K562 (cell line): ENCODE measurements at regions not wholly inside any gene's neighbourhood (a gene's known extent, or its start where the extent isn't known, plus 50 kb on each side); places are given as distances from the start of the nearest gene placed in this dataset.

Experiments
- ATAC-seq: fragments of 200-7000 bp; cut with Tn5 transposase; 3 replicates; pipeline ENCODE4 v1.9.1; 2020; ENCODE audit warnings: moderate library complexity
- BruUV-seq: library from RNA; stranded (reverse); fragments of 400-500 nt; replicated peaks from 2 replicates; lab custom pipeline; 2021; lab: Mats Ljungman, UMichigan
- CTCF ChIA-PET: fragments of 300-600 bp; formaldehyde crosslinking; extraction: SDS; loops from one replicate; lab custom pipeline; 2021; ENCODE audit warnings: low intra/inter-chr PET ratio; lab: Yijun Ruan, JAX
- POLR2A ChIA-PET: fragments of 300-600, 350-650 bp; sonication (Branson Sonifier 250); formaldehyde crosslinking; extraction: SDS; loops from one replicate; lab custom pipeline; 2021; ENCODE audit warnings: antibody characterized with exemption, inconsistent platforms; lab: Yijun Ruan, JAX
- DNase-seq, 4 experiments: peaks; one replicate each; pipeline versions ENCODE4 v3.0.0 to v3.0.0-alpha.2; 2011 to 2018; ENCODE audit warnings: low spot score in 3 of 4, mixed read lengths in 3 of 4; ENCODE audit errors: extremely low read depth in 1 of 4
- FAIRE-seq: peaks from 2 replicates; lab custom pipeline; 2011; peaks lifted over from hg19 to GRCh38; lab: Jason Lieb, UNC
- H2AFZ ChIP-seq: 2 replicates; pipeline ENCODE4 v1.6.0; 2011; ENCODE audit warnings: low read depth, low read length, control low read depth, inconsistent platforms
- H3K27ac ChIP-seq: fragments of 200-600 bp; 3 replicates; pipeline ENCODE4 v1.8.0; 2011; ENCODE audit warnings: low read depth, mild to moderate bottlenecking, control low read depth, inconsistent platforms, low read length, moderate library complexity, mixed read lengths; ENCODE audit errors: extremely low read depth
- H3K27me3 ChIP-seq, 2 experiments: fragments of 300-600 bp in 1 of 2; 2 replicates in 1 of 2; 3 replicates in 1 of 2; pipeline versions ENCODE4 v1.6.0 to v1.8.0; 2011; ENCODE audit warnings: inconsistent platforms in 2 of 2, low read length in 2 of 2, mild to moderate bottlenecking in 1 of 2, mixed read lengths in 1 of 2, moderate library complexity in 1 of 2; ENCODE audit not compliant: control insufficient read depth in 2 of 2, insufficient read depth in 2 of 2
- H3K36me3 ChIP-seq: fragments of 300-600 bp; 3 replicates; pipeline ENCODE4 v1.8.0; 2011; ENCODE audit warnings: mild to moderate bottlenecking, low read length, inconsistent platforms; ENCODE audit not compliant: control insufficient read depth, insufficient read depth
- H3K4me1 ChIP-seq, 2 experiments: fragments of 200-600 bp in 1 of 2; replicated peaks in 1 of 2; 2 replicates in 1 of 2; 3 replicates in 1 of 2; pipeline versions ENCODE4 v1.5.1 to v1.8.0; 2011; ENCODE audit warnings: inconsistent platforms in 2 of 2, low read length in 2 of 2, mild to moderate bottlenecking in 1 of 2, mixed read lengths in 1 of 2, moderate library complexity in 1 of 2; ENCODE audit not compliant: control insufficient read depth in 2 of 2, insufficient read depth in 2 of 2
- H3K4me2 ChIP-seq: 2 replicates; pipeline ENCODE4 v1.6.1; 2011; ENCODE audit warnings: low read length, control low read depth, inconsistent platforms, mixed read lengths; ENCODE audit not compliant: insufficient read depth
- H3K4me3 ChIP-seq: fragments of 200-600 bp; sonication (generic), shearing (Covaris generic); 2 replicates; pipeline ENCODE4 v1.5.1; 2016; ENCODE audit warnings: control low read depth, inconsistent platforms
- H3K79me2 ChIP-seq: fragments of 200-600 bp; 3 replicates; pipeline ENCODE4 v1.8.0; 2011; ENCODE audit warnings: low read length, inconsistent platforms; ENCODE audit not compliant: control insufficient read depth, insufficient read depth
- H3K9ac ChIP-seq, 2 experiments: 2 replicates each; pipeline versions ENCODE4 v1.6.0 to v1.6.1; 2011; ENCODE audit warnings: low read depth in 2 of 2, low read length in 2 of 2, control low read depth in 1 of 2, inconsistent platforms in 1 of 2, mild to moderate bottlenecking in 1 of 2, mixed read lengths in 1 of 2; ENCODE audit not compliant: insufficient read depth in 1 of 2
- H3K9me1 ChIP-seq: one replicate; pipeline ENCODE4 v1.6.0; 2011; ENCODE audit warnings: inconsistent platforms, mild to moderate bottlenecking, low read length, moderate library complexity; ENCODE audit not compliant: control insufficient read depth, insufficient read depth
- H3K9me3 ChIP-seq: replicated peaks from 2 replicates; pipeline ENCODE4 v1.5.1; 2011; ENCODE audit warnings: low read depth, low read length, inconsistent platforms; ENCODE audit not compliant: control insufficient read depth, insufficient read depth
- H4K20me1 ChIP-seq: replicated peaks from 2 replicates; pipeline ENCODE4 v1.6.1; 2011; ENCODE audit warnings: low read length, inconsistent platforms, mixed read lengths; ENCODE audit not compliant: control insufficient read depth, insufficient read depth
- BACH1 ChIP-seq: fragments of 200-800 bp; sonication (Bioruptor generic); IDR thresholded peaks from 2 replicates; pipeline ENCODE4 v1.6.1; 2016; ENCODE audit warnings: missing genetic modification characterization, missing compliant biosample characterization
- CC2D1A ChIP-seq: fragments of 450-650 bp; IDR thresholded peaks from 2 replicates; pipeline ENCODE4 v1.6.1; 2017; ENCODE audit warnings: mild to moderate bottlenecking
- CCNT2 ChIP-seq: IDR thresholded peaks from 2 replicates; pipeline ENCODE4 v1.6.1; 2011; ENCODE audit warnings: borderline replicate concordance, low read depth, mild to moderate bottlenecking, moderate library complexity, mixed read lengths, low read length; ENCODE audit not compliant: insufficient read length; ENCODE audit errors: extremely low read depth
- GTF2A2 ChIP-seq: IDR thresholded peaks from 2 replicates; pipeline ENCODE4 v1.6.1; 2016; ENCODE audit warnings: mild to moderate bottlenecking, missing genetic modification characterization, missing compliant biosample characterization
- HDAC1 ChIP-seq, 2 experiments: fragments of 450-650 bp; IDR thresholded peaks; 2 replicates each; pipeline ENCODE4 v1.6.1; 2016 to 2017; ENCODE audit warnings: inconsistent platforms in 1 of 2, mild to moderate bottlenecking in 1 of 2, moderate library complexity in 1 of 2
- NFE2 ChIP-seq: IDR thresholded peaks from 2 replicates; pipeline ENCODE4 v1.6.1; 2014; ENCODE audit warnings: antibody characterized with exemption, low read depth
- PYGO2 ChIP-seq: fragments of 450-650 bp; IDR thresholded peaks from 2 replicates; pipeline ENCODE4 v1.6.1; 2016; ENCODE audit warnings: mild to moderate bottlenecking, missing genetic modification characterization, moderate library complexity, missing compliant biosample characterization
- RBBP5 ChIP-seq: fragments of 200-600 bp; sonication (generic); IDR thresholded peaks from 2 replicates; pipeline ENCODE4 v1.6.1; 2012; ENCODE audit warnings: borderline replicate concordance, mild to moderate bottlenecking, low read length, control low read depth, inconsistent platforms; ENCODE audit not compliant: insufficient read depth, poor library complexity, severe bottlenecking
- RCOR1 ChIP-seq, 2 experiments: IDR thresholded peaks; 2 replicates each; pipeline ENCODE4 v1.6.1; 2012; ENCODE audit warnings: low read depth in 2 of 2, low read length in 2 of 2, borderline replicate concordance in 1 of 2, improper control_type of control experiment in 1 of 2
- SETDB1 ChIP-seq: IDR thresholded peaks from one replicate; pipeline ENCODE4 v1.6.1; 2012; ENCODE audit warnings: low read length, control low read depth, inconsistent platforms
- ZNF232 ChIP-seq: sonication (generic); formaldehyde crosslinking; IDR thresholded peaks from 2 replicates; pipeline ENCODE4 v1.8.0; 2022; ENCODE audit warnings: mild to moderate bottlenecking, missing genetic modification reagents
- ZNF282 ChIP-seq: sonication (generic); formaldehyde crosslinking; IDR thresholded peaks from 2 replicates; pipeline ENCODE4 v1.8.1; 2023; ENCODE audit warnings: missing genetic modification reagents
- ZNF764 ChIP-seq: fragments of 250-450 bp; sonication (Bioruptor Pico); IDR thresholded peaks from 2 replicates; pipeline ENCODE4 v1.4.0; 2020; ENCODE audit warnings: low read depth, mild to moderate bottlenecking, moderate library complexity
- WGBS: fragments of 100-300 bp; shearing (Covaris generic); methylation state at CpG from one replicate; pipeline ENCODE4 v1.1.6; 2016; ENCODE audit warnings: low coverage, mixed read lengths; ENCODE audit not compliant: insufficient coverage; ENCODE audit errors: missing lambda C conversion rate; 5-methylcytosine and 5-hydroxymethylcytosine counted together
- in situ Hi-C: fragments of 300-500 bp; cut with MboI; formaldehyde crosslinking; loops from 4 replicates; pipeline ENCODE4 v1.15.0; 2018; ENCODE audit warnings: inconsistent platforms, mixed read lengths
- intact Hi-C: fragments of 100-400 bp; cut with micrococcal nuclease; formaldehyde crosslinking; loops from 2 replicates; pipeline ENCODE4 v1.14.2; 2022
- TF ChIP-seq, protein P1 (sequence below): fragments of 200-400 bp; formaldehyde crosslinking; IDR thresholded peaks from 2 replicates; pipeline ENCODE4 v1.6.1; 2017; ENCODE audit warnings: mild to moderate bottlenecking, low read depth, low read length, moderate library complexity
- TF ChIP-seq, protein P2 (sequence below): fragments of 250-450 bp; sonication (Bioruptor Pico); IDR thresholded peaks from 2 replicates; pipeline ENCODE4 v1.8.0; 2022; ENCODE audit warnings: moderate library complexity, mild to moderate bottlenecking, inconsistent platforms
- TF ChIP-seq, protein P3 (sequence below): sonication (generic); formaldehyde crosslinking; IDR thresholded peaks from 2 replicates; pipeline ENCODE4 v1.8.1; 2023; ENCODE audit warnings: mild to moderate bottlenecking, missing genetic modification reagents
- TF ChIP-seq, protein P4 (sequence below), 3 experiments: IDR thresholded peaks in 2 of 3; conservative IDR thresholded peaks in 1 of 3; 2 replicates each; pipeline ENCODE4 v1.5.1; 2011 to 2012; ENCODE audit warnings: low read length in 3 of 3, mild to moderate bottlenecking in 3 of 3, control low read depth in 2 of 3, improper control_type of control experiment in 1 of 3, inconsistent platforms in 1 of 3, low read depth in 1 of 3, mixed read lengths in 1 of 3, moderate library complexity in 1 of 3; ENCODE audit not compliant: insufficient read depth in 2 of 3

DNA sequence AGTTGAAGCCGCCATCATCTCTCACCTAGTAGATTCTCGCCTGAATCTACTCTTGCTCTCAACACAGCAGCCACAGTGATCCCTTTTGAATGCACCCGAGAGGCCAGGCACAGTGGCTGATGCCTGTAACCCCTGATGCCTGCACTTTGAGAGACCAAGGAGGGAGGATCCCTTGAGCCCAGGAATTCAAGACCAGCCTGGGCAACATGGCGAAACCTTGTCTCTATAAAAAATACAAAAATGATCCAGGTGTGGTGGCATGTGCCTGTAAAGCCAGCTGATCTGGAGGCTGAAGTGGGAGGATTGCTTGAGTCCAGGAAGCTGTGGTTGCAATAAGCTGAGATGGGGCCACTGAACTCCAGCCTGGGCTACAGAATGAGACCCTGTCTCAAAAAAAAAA, 60.3 kb upstream of the EML4 start:
- Histone ChIP-seq H2AFZ (no peak overlapping the region), H3K4me1 (no peaks in the 10 kb centered on the region; a peak in 1 of 5 replicates), H3K4me3 (no peak overlapping the region), H3K36me3 (no peaks in the 10 kb centered on the region), H3K9ac (no peak overlapping the region), H3K27ac (no peak overlapping the region), H3K27me3 (peaks cover 31 to 49% of the 10 kb centered on the region in 2 experiments), H4K20me1 (0 out of 2 replicates have a peak, but pooled peaks cover 4% of the 10 kb centered on the region), H3K4me2 (no peak overlapping the region), H3K9me3 (no peaks in the 10 kb centered on the region), H3K79me2 (no peaks in the 10 kb centered on the region), H3K9me1 (no peaks in the 10 kb centered on the region)
- 0% methylated on average over 4 of the region's 4 CpGs for WGBS
- intact Hi-C loops, result no loop called here
- no TSS peak for BruUV-seq
- DNase-seq (no peak), ATAC-seq (no peak), FAIRE-seq (no peak)
- POLR2A ChIA-PET, result no interaction called here
- CTCF ChIA-PET, result no interaction called here
- in situ Hi-C loops, result no loop called here
- TF ChIP-seq, protein P1, sequence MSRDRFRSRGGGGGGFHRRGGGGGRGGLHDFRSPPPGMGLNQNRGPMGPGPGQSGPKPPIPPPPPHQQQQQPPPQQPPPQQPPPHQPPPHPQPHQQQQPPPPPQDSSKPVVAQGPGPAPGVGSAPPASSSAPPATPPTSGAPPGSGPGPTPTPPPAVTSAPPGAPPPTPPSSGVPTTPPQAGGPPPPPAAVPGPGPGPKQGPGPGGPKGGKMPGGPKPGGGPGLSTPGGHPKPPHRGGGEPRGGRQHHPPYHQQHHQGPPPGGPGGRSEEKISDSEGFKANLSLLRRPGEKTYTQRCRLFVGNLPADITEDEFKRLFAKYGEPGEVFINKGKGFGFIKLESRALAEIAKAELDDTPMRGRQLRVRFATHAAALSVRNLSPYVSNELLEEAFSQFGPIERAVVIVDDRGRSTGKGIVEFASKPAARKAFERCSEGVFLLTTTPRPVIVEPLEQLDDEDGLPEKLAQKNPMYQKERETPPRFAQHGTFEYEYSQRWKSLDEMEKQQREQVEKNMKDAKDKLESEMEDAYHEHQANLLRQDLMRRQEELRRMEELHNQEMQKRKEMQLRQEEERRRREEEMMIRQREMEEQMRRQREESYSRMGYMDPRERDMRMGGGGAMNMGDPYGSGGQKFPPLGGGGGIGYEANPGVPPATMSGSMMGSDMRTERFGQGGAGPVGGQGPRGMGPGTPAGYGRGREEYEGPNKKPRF, result no peak
- TF ChIP-seq ZNF282 (CRISPR knock-in tag), result no peak
- no peak for TF ChIP-seq HDAC1 (IDR thresholded peaks at IDR 0.05)
- TF ChIP-seq ZNF232, result no peak
- TF ChIP-seq, protein P2, sequence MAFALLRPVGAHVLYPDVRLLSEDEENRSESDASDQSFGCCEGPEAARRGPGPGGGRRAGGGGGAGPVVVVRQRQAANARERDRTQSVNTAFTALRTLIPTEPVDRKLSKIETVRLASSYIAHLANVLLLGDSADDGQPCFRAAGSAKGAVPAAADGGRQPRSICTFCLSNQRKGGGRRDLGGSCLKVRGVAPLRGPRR, result no peak
- TF ChIP-seq BACH1 (tag), result no peak
- TF ChIP-seq ZNF764 (CRISPR knock-in tag), result no peak
- TF ChIP-seq SETDB1, result no peak
- TF ChIP-seq, protein P3, sequence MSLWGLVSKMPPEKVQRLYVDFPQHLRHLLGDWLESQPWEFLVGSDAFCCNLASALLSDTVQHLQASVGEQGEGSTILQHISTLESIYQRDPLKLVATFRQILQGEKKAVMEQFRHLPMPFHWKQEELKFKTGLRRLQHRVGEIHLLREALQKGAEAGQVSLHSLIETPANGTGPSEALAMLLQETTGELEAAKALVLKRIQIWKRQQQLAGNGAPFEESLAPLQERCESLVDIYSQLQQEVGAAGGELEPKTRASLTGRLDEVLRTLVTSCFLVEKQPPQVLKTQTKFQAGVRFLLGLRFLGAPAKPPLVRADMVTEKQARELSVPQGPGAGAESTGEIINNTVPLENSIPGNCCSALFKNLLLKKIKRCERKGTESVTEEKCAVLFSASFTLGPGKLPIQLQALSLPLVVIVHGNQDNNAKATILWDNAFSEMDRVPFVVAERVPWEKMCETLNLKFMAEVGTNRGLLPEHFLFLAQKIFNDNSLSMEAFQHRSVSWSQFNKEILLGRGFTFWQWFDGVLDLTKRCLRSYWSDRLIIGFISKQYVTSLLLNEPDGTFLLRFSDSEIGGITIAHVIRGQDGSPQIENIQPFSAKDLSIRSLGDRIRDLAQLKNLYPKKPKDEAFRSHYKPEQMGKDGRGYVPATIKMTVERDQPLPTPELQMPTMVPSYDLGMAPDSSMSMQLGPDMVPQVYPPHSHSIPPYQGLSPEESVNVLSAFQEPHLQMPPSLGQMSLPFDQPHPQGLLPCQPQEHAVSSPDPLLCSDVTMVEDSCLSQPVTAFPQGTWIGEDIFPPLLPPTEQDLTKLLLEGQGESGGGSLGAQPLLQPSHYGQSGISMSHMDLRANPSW (CRISPR knock-in tag), result no peak
- no peak for TF ChIP-seq GTF2A2 (tag)
- no peak for TF ChIP-seq CC2D1A
- no peak for TF ChIP-seq RBBP5
- no peak for TF ChIP-seq CCNT2
- no peak for TF ChIP-seq RCOR1 (IDR thresholded peaks at IDR 0.05; ENCODE audit: borderline replicate concordance in 1 of 2, low read depth in 2 of 2, low read length in 2 of 2)
- no peak for TF ChIP-seq PYGO2 (tag)
- TF ChIP-seq, protein P4, sequence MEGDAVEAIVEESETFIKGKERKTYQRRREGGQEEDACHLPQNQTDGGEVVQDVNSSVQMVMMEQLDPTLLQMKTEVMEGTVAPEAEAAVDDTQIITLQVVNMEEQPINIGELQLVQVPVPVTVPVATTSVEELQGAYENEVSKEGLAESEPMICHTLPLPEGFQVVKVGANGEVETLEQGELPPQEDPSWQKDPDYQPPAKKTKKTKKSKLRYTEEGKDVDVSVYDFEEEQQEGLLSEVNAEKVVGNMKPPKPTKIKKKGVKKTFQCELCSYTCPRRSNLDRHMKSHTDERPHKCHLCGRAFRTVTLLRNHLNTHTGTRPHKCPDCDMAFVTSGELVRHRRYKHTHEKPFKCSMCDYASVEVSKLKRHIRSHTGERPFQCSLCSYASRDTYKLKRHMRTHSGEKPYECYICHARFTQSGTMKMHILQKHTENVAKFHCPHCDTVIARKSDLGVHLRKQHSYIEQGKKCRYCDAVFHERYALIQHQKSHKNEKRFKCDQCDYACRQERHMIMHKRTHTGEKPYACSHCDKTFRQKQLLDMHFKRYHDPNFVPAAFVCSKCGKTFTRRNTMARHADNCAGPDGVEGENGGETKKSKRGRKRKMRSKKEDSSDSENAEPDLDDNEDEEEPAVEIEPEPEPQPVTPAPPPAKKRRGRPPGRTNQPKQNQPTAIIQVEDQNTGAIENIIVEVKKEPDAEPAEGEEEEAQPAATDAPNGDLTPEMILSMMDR (IDR thresholded peaks at IDR 0.05 in 2 of 3, conservative IDR thresholded peaks at IDR 0.05 in 1 of 3; ENCODE audit: insufficient read depth in 2 of 3, low read depth in 1 of 3, low read length in 3 of 3), result no peak
- no peak for TF ChIP-seq NFE2
